Activated naive CD4-positive, alpha-beta T cell treated with anti-CD3 and anti-CD28 coated beads for 36 hours (primary cell): ENCODE measurements at regions not wholly inside any gene's neighbourhood (a gene's known extent, or its start where the extent isn't known, plus 50 kb on each side); places are given as distances from the start of the nearest gene placed in this dataset.

Source experiments
- CTCF ChIA-PET: fragments of 350-600 bp; sonication (Branson Sonifier 250); formaldehyde crosslinking; loops from one replicate; lab custom pipeline; 2021; ENCODE audit warnings: antibody characterized with exemption; lab: Charles Lee
- DNase-seq: peaks from one replicate; pipeline ENCODE4 v3.0.0-alpha.2; 2020
- H3K27ac Mint-ChIP-seq: one replicate; pipeline ENCODE4 v1.8.0; 2021; ENCODE audit warnings: mild to moderate bottlenecking, mixed read lengths
- H3K27me3 Mint-ChIP-seq: one replicate; pipeline ENCODE4 v1.8.0; 2021; ENCODE audit warnings: low read depth, mixed read lengths
- H3K36me3 Mint-ChIP-seq: one replicate; pipeline ENCODE4 v1.8.0; 2021; ENCODE audit warnings: low read depth, mixed read lengths
- H3K4me1 Mint-ChIP-seq: one replicate; pipeline ENCODE4 v1.8.0; 2021; ENCODE audit warnings: low read depth, mixed read lengths
- H3K4me3 Mint-ChIP-seq: one replicate; pipeline ENCODE4 v1.8.0; 2021; ENCODE audit warnings: mild to moderate bottlenecking, moderate library complexity, mixed read lengths
- H3K9me3 Mint-ChIP-seq: one replicate; pipeline ENCODE4 v1.8.0; 2021; ENCODE audit warnings: mixed read lengths
- intact Hi-C: fragments of 100-400 bp; cut with micrococcal nuclease; formaldehyde crosslinking; loops from one replicate; pipeline ENCODE4 v1.15.1; 2023

DNA sequence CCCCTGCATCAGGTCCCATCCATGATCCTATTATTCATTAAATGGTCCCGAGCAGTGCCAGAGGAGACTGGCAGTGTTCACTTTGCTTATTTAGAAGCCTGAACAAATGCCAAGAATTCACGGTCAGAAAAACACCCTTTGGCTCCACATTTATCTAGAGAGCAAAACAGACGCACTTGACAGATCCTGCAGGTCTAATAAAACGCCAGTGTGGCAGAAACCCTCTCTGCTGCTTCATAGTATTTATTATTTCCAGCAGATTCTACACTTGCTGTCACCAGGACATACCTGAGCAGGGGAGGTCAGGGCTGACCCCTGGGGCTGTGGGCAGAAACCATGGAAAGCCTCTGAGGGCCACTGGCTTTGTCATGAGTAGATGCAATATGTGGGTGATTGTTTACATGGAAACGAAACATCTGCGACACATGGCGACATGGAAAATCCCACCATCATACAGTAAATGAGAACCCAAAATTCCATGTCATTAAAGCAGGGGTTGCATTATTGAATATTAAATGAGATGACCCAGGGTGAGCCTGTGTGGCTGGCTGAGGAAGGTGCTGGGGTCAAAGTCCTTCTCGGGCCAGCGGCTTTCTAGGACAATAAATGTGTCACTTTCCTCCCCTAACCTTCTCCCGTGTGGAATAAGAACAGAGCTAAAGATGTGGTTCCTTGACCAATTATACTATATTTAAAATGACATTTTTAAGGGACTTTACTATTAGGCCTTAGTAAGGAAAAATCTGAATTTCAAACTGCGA is 205.9 kb upstream of the SVIL start:
- Mint-ChIP-seq H3K27me3 (peaks cover 3% of the 10 kb centered on the region), H3K9me3 (peaks cover 6% of the 10 kb centered on the region), H3K36me3 (no peaks in the 10 kb centered on the region), H3K27ac (no peak overlapping the region), H3K4me1 (no peaks in the 10 kb centered on the region), H3K4me3 (no peak overlapping the region)
- no peak for DNase-seq
- intact Hi-C loops = no loop called here
- CTCF ChIA-PET = no interaction called here

- Mint-ChIP-seq H3K9me3 (peaks cover 2% of the 10 kb centered on the region), H3K27me3 (peaks cover 3% of the 10 kb centered on the region), H3K4me1 (no peaks in the 10 kb centered on the region), H3K36me3 (no peaks in the 10 kb centered on the region), H3K27ac (no peak overlapping the region), H3K4me3 (no peak overlapping the region)
- DNase-seq = no peak
- CTCF ChIA-PET = no interaction called here
- intact Hi-C loops = no loop called here
Measured at GRCh38 chr10:29839826-29840515, 205.2 kb upstream of the SVIL start.

DNA sequence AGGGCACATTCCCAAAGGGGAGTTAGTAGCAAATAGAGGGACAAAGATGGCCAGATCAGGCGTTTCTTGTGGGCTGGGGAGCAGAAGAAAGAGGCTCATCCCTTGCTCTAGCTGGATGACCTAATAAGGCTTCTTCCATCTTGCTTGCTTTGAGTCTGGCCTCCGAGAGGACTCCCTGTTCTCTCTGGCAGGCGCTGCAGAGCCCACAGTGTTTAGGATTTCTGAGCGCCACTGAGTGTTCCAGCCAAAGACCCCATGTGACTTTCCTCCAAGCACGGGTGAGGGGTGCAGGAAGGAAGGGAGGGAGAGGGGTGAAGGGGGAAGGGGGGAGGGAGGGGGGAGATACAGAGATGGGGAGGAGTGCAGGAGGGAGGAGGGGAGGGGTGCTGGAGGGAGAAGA is 203.8 kb upstream of the SVIL start:
- no peaks in the 10 kb centered on the region for H3K9me3 Mint-ChIP-seq
- H3K27ac Mint-ChIP-seq = no peak overlapping the region
- no peaks in the 10 kb centered on the region for H3K4me1 Mint-ChIP-seq
- H3K4me3 Mint-ChIP-seq = no peak overlapping the region
- CTCF ChIA-PET = no interaction called here
- no peak for DNase-seq
- H3K27me3 Mint-ChIP-seq = peaks cover 3% of the 10 kb centered on the region
- H3K36me3 Mint-ChIP-seq = no peaks in the 10 kb centered on the region
- intact Hi-C loops = no loop called here

DNA sequence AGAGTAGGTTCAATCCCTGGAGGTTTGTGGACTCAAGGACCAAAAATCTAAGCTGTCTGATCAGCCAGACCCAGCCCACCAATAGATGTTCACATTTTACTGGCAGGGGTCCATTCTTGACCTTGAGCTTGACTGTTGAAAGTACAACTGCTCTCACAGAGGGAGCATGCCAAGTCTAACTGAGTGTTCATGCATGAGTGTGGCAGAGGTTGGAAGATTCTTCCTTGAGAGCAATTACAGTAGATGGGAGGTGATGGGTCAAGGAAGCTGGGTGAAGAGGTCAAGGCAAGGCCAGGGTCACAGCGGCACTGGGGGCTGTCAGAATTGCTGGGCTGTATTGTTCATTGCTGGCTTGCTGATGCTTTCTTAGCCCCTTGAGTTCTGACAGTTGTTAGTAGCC is 202.8 kb upstream of the SVIL start:
- no peak overlapping the region for H3K27ac Mint-ChIP-seq
- CTCF ChIA-PET = no interaction called here
- no peak for DNase-seq
- no peaks in the 10 kb centered on the region for H3K36me3 Mint-ChIP-seq
- no peaks in the 10 kb centered on the region for H3K4me1 Mint-ChIP-seq
- intact Hi-C loops = no loop called here
- no peak overlapping the region for H3K4me3 Mint-ChIP-seq
- H3K27me3 Mint-ChIP-seq = peaks cover 3% of the 10 kb centered on the region
- no peaks in the 10 kb centered on the region for H3K9me3 Mint-ChIP-seq

- no peak for DNase-seq
- intact Hi-C loops = no loop called here
- Mint-ChIP-seq H3K36me3 (no peaks in the 10 kb centered on the region), H3K4me1 (no peaks in the 10 kb centered on the region), H3K9me3 (no peaks in the 10 kb centered on the region), H3K27me3 (peaks cover 3% of the 10 kb centered on the region), H3K27ac (no peak overlapping the region), H3K4me3 (no peak overlapping the region)
- CTCF ChIA-PET = interaction anchor here (0.7 kb wide), 1 partner anchor 87 kb away, joined by 3 read pairs; no protein-coding TSS in a partner anchor
Measured at GRCh38 chr10:29836396-29836795, 201.6 kb upstream of the SVIL start.

GRCh38 chr10:29835055-29835454 is 200.3 kb upstream of the SVIL start:
- CTCF ChIA-PET = no interaction called here

DNA sequence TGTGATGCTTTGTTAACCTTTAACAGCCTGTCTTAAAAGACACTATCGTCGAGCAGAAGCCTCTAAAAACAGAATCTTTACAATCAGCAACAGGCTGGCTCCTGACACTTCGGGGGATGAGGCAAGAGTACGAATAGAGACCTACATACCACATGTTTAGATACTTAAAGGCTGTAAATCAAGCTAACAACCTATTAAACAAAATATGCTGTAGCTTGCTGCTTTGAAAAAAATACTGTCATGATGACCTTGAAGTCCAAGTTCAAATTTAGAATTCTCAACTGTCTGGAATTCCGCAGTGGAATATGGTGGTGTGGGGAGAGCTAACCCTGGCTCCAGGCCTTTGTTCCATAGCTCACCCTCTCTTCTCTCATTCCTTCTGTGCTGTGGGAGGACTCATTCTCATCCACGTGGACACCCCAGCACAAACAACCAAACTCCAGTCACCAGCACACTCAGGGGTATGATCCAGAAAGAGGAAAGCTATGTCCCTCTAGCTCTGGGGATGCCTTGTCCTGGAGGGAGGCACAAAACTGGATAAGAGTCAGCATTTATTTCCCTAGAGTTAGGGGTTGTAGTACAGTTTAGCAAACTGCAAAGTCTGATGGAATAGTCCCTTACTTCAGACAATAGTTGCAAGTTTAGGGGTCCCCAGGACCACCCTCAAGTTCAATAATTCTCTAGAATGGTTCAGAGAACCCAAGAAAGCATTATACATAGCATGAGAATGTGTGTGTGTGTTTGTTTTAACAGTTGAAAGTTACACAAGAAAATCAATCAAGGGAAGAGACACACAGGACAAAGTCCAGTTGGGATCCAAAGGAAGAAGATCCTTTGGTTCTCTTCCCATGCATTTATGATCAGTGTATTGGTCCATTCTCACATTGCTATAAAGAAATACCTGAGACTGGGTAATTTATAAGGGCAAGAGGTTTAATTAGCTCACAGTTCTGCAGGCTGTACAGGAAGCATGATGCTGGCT is 196.1 kb upstream of the SVIL start:
- H3K36me3 Mint-ChIP-seq = no peaks in the 10 kb centered on the region
- H3K9me3 Mint-ChIP-seq = peaks cover 6% of the 10 kb centered on the region
- no peak overlapping the region for H3K4me3 Mint-ChIP-seq
- CTCF ChIA-PET = no interaction called here
- no peaks in the 10 kb centered on the region for H3K27me3 Mint-ChIP-seq
- no peak for DNase-seq
- intact Hi-C loops = no loop called here
- H3K4me1 Mint-ChIP-seq = no peaks in the 10 kb centered on the region
- no peak overlapping the region for H3K27ac Mint-ChIP-seq

More at GRCh38 chr10:29835055-29835454, 200.3 kb upstream of the SVIL start:
- peaks cover 2% of the 10 kb centered on the region for H3K9me3 Mint-ChIP-seq
- DNase-seq = no peak
- no peaks in the 10 kb centered on the region for H3K36me3 Mint-ChIP-seq
- intact Hi-C loops = no loop called here
- no peaks in the 10 kb centered on the region for H3K4me1 Mint-ChIP-seq
- peaks cover 3% of the 10 kb centered on the region for H3K27me3 Mint-ChIP-seq
- no peak overlapping the region for H3K4me3 Mint-ChIP-seq
- H3K27ac Mint-ChIP-seq = no peak overlapping the region

DNA sequence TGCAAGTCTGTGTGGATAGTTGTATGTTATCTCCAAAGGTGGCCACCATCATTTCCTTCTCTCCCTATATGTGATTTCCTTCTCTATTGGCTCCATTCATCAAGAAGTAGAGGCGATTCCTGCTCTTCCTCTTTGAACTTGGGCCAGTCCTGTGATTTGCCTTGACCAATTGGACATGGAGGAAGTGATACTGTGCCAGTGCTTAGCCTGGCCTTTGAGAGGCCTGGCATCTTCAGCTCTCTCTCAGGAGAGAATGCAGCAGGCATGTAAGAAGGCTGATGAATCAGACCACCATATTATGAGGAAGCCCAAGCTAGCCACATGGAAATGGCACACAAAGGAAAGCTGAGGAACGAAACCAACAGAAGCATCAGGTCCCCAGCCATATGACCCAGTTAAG is 195.0 kb upstream of the SVIL start:
- no peak overlapping the region for H3K4me3 Mint-ChIP-seq
- no peak for DNase-seq
- intact Hi-C loops = no loop called here
- H3K4me1 Mint-ChIP-seq = no peaks in the 10 kb centered on the region
- peaks cover 6% of the 10 kb centered on the region for H3K9me3 Mint-ChIP-seq
- CTCF ChIA-PET = interaction anchor here (0.6 kb wide), 1 partner anchor 426 kb away, joined by 5 read pairs; no protein-coding TSS in a partner anchor
- H3K27me3 Mint-ChIP-seq = no peaks in the 10 kb centered on the region
- no peaks in the 10 kb centered on the region for H3K36me3 Mint-ChIP-seq
- no peak overlapping the region for H3K27ac Mint-ChIP-seq

DNA sequence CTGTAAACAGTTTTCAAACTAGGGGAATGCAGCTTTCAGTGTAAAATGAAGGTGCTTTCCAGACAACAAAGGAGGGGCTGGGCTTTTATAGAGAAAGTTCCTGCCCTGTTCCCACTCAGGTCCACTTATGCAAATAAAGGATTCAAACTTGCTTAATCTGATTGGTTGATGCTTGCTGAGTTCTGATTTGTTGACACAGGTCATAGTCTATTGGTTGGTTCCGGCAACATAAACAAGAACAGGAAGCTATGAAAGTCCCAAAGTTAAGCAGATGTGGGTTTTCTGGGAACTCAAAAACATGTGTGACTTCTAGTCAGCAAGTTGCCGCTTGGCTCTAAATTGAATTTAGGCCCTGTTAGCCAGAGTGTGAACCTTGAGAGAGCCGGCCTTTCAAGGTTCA is 194.2 kb upstream of the SVIL start:
- CTCF ChIA-PET = no interaction called here
- intact Hi-C loops = no loop called here
- no peak for DNase-seq
- Mint-ChIP-seq H3K27me3 (no peaks in the 10 kb centered on the region), H3K4me1 (no peaks in the 10 kb centered on the region), H3K4me3 (no peak overlapping the region), H3K9me3 (peaks cover 6% of the 10 kb centered on the region), H3K36me3 (no peaks in the 10 kb centered on the region), H3K27ac (no peak overlapping the region)

- intact Hi-C loops = no loop called here
- Mint-ChIP-seq H3K4me3 (no peak overlapping the region), H3K9me3 (peaks cover 6% of the 10 kb centered on the region), H3K36me3 (no peaks in the 10 kb centered on the region), H3K27me3 (no peaks in the 10 kb centered on the region), H3K4me1 (no peaks in the 10 kb centered on the region), H3K27ac (no peak overlapping the region)
- CTCF ChIA-PET = no interaction called here
- no peak for DNase-seq
Measured at GRCh38 chr10:29828440-29828894, 193.7 kb upstream of the SVIL start.

GRCh38 chr10:29827512-29827911 is 192.7 kb upstream of the SVIL start:
- Mint-ChIP-seq H3K27me3 (no peaks in the 10 kb centered on the region), H3K36me3 (no peaks in the 10 kb centered on the region), H3K27ac (no peak overlapping the region), H3K4me1 (no peaks in the 10 kb centered on the region), H3K4me3 (no peak overlapping the region), H3K9me3 (peaks cover 6% of the 10 kb centered on the region)
- DNase-seq = no peak
- intact Hi-C loops = no loop called here
- CTCF ChIA-PET = no interaction called here

GRCh38 chr10:29826801-29827450 is 192.2 kb upstream of the SVIL start:
- no peaks in the 10 kb centered on the region for H3K4me1 Mint-ChIP-seq
- no peak overlapping the region for H3K27ac Mint-ChIP-seq
- peaks cover 6% of the 10 kb centered on the region for H3K9me3 Mint-ChIP-seq
- no peaks in the 10 kb centered on the region for H3K27me3 Mint-ChIP-seq
- CTCF ChIA-PET = no interaction called here
- no peak overlapping the region for H3K4me3 Mint-ChIP-seq
- intact Hi-C loops = no loop called here
- H3K36me3 Mint-ChIP-seq = no peaks in the 10 kb centered on the region
- DNase-seq = no peak
